ENCODE measurements at regions not wholly inside any gene's neighbourhood (a gene's known extent, or its start where the extent isn't known, plus 50 kb on each side); places are given as distances from the start of the nearest gene placed in this dataset.

DNA sequence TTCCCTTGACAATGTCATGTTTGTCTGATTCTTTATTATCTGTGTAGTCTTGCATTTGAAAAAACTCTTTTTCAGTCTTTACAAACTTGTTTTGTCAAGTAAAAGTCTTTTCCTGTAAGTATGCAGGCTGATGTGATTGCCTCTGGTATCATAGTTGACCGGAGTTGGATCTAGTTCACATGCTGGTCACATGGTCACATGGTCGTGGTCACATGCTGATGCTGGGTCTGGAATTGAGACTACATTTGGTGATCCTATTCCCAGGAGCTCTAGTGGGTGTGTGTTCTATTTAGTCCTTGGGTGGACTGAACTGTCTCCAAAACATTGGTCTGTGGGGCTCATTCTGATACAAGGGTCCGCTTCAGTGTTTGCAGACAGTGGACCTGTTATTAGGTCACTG, 1798.8 kb upstream of the PRR20A start:
- TF ChIP-seq POLR2AphosphoS5 (IDR thresholded peaks at IDR 0.05) (no peak), POLR2A (IDR thresholded peaks at IDR 0.05) (no peak), EP300 (IDR thresholded peaks at IDR 0.05) (no peak)
- TF ChIP-seq, protein P1, sequence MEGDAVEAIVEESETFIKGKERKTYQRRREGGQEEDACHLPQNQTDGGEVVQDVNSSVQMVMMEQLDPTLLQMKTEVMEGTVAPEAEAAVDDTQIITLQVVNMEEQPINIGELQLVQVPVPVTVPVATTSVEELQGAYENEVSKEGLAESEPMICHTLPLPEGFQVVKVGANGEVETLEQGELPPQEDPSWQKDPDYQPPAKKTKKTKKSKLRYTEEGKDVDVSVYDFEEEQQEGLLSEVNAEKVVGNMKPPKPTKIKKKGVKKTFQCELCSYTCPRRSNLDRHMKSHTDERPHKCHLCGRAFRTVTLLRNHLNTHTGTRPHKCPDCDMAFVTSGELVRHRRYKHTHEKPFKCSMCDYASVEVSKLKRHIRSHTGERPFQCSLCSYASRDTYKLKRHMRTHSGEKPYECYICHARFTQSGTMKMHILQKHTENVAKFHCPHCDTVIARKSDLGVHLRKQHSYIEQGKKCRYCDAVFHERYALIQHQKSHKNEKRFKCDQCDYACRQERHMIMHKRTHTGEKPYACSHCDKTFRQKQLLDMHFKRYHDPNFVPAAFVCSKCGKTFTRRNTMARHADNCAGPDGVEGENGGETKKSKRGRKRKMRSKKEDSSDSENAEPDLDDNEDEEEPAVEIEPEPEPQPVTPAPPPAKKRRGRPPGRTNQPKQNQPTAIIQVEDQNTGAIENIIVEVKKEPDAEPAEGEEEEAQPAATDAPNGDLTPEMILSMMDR (IDR thresholded peaks at IDR 0.05) = no peak
- DNase-seq (ENCODE audit: low spot score in 2 of 2) = no peak
- H3K27me3 ChIP-seq = no peaks in the 10 kb centered on the region
- H3K4me3 ChIP-seq = no peak overlapping the region
- H3K36me3 ChIP-seq = no peaks in the 10 kb centered on the region
- no peaks in the 10 kb centered on the region for H3K4me1 ChIP-seq
- WGBS = 77% methylated on average over 3 of the region's 3 CpGs
- H3K27ac ChIP-seq = no peak overlapping the region
- H3K9me3 ChIP-seq = no peaks in the 10 kb centered on the region

DNA sequence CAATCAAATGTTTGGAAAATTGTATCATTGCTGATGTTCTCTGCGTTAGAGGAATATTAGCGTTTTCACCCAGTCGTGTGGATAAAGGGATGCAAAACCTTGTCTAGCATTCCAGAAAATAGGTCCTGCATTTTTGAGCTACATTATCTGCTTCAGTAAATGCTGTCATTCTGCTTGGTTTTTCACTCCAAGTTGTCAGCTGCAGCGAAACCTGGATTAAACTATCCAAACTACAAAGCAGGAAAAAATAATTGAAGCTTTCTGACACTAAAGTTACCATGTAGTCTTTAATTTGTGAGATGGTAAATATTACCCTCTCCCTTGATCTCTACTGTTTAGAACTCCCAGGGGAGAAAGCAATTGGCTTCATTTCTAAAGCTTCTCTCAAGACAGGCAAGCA, 1795.5 kb upstream of the PRR20A start:
- no peak for DNase-seq (ENCODE audit: low spot score in 2 of 2)
- Histone ChIP-seq H3K4me1 (no peaks in the 10 kb centered on the region), H3K27me3 (no peaks in the 10 kb centered on the region), H3K9me3 (peaks cover 3% of the 10 kb centered on the region), H3K36me3 (no peaks in the 10 kb centered on the region), H3K4me3 (no peak overlapping the region), H3K27ac (no peak overlapping the region)
- 82% methylated on average over 4 of the region's 4 CpGs for WGBS
- TF ChIP-seq EP300 (IDR thresholded peaks at IDR 0.05) (no peak), POLR2AphosphoS5 (IDR thresholded peaks at IDR 0.05) (no peak), POLR2A (IDR thresholded peaks at IDR 0.05) (no peak)
- TF ChIP-seq, protein P1 (IDR thresholded peaks at IDR 0.05) = no peak

DNA sequence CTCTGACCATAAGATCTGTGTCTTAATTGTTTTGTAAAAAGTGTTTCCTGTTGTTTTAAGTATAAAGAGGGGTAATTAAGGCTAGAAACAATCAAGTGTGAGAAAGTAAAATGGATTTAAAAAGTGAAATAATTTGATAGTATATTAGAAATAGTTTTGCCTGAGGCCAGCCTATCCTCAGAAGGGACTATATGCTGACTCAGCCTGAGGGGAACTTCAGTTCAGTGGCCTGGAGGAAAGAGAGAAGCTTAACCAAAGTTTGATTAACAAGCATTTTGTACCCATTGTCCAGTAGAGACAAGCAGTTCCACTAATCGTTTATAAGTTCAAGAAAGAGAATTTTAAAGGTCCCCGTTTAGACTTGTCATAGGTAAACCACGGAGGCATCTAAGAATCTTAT, 1793.2 kb upstream of the PRR20A start:
- TF ChIP-seq POLR2A (IDR thresholded peaks at IDR 0.05) (no peak), EP300 (IDR thresholded peaks at IDR 0.05) (no peak), POLR2AphosphoS5 (IDR thresholded peaks at IDR 0.05) (no peak)
- TF ChIP-seq, protein P1 (IDR thresholded peaks at IDR 0.05) = no peak
- 92% methylated on average over 3 of the region's 3 CpGs for WGBS
- no peaks in the 10 kb centered on the region for H3K36me3 ChIP-seq
- H3K4me3 ChIP-seq = no peak overlapping the region
- no peak for DNase-seq (ENCODE audit: low spot score in 2 of 2)
- H3K27ac ChIP-seq = no peak overlapping the region
- H3K9me3 ChIP-seq = peaks cover 3% of the 10 kb centered on the region
- no peaks in the 10 kb centered on the region for H3K4me1 ChIP-seq
- no peaks in the 10 kb centered on the region for H3K27me3 ChIP-seq

DNA sequence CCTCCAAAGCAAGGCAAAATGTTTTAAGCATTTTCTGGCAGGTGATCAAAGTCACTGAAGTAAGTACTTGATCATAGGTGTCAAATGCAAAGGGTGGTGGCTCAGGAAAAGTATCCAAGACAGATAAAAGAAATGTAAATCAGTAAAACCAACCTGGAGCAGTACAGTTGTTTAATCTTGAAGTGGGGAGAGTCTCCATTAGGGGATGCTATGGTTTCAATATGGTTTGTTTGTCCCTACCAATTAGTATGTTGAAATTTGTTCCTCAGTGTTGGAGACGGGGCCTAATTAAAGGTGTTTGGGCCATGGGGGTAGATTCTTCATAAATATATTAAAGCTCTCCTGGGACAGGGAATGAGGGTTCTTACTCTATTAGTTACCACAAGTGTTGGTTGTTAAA, 1781.7 kb upstream of the PRR20A start:
- WGBS = 52% methylated on average over 1 of the region's 1 CpG
- H3K27me3 ChIP-seq = no peaks in the 10 kb centered on the region

DNA sequence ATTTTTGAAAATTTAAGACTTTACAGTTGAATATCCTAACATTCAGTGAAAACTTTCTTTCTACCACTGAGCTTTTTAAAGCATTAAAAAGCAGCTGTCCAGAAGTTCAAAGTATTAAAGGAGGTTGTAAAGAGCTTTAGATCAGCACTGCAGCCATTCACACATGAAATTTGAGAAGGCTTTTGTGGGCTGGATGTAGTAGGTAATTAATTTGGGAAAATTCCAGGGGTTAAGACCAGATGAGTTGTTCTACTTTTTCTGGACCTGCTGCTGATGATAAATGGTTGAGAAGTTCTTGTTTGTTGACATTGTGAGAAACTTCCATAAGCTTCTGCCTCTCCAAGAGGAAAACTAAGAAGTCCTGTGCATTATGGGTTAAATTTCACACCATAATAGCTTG, 1779.6 kb upstream of the PRR20A start:
- Histone ChIP-seq H3K27me3 (no peaks in the 10 kb centered on the region), H3K4me1 (no peaks in the 10 kb centered on the region), H3K36me3 (no peaks in the 10 kb centered on the region), H3K9me3 (no peaks in the 10 kb centered on the region), H3K27ac (no peak overlapping the region), H3K4me3 (no peak overlapping the region)
- TF ChIP-seq POLR2A (IDR thresholded peaks at IDR 0.05) (no peak), EP300 (IDR thresholded peaks at IDR 0.05) (no peak), POLR2AphosphoS5 (IDR thresholded peaks at IDR 0.05) (no peak)
- TF ChIP-seq, protein P1 (IDR thresholded peaks at IDR 0.05) = no peak
- DNase-seq (ENCODE audit: low spot score in 2 of 2) = no peak

More for the DNA sequence above, 1781.7 kb upstream of the PRR20A start:
- Histone ChIP-seq H3K4me3 (no peak overlapping the region), H3K27ac (no peak overlapping the region), H3K4me1 (no peaks in the 10 kb centered on the region), H3K9me3 (no peaks in the 10 kb centered on the region), H3K36me3 (no peaks in the 10 kb centered on the region)
- DNase-seq (ENCODE audit: low spot score in 2 of 2) = no peak
- TF ChIP-seq EP300 (IDR thresholded peaks at IDR 0.05) = no peak

DNA sequence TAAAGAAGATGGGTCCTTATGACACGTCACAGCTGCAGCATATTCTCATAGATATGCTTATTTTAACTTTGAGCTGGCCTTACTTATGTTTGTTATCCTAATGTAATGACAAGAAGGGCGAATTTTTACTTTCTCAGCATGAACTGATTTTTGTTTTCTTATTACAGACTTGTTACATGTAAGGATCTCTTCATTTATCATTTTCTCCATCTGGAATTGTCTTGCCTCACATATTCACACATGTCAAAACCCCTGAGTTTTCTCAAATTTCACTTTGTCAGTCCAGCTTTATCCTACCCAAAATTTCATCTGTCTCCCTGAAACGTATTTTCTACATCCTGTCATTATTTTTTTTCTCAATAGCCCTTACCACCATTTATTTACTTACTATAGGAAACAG, 1774.0 kb upstream of the PRR20A start:
- Histone ChIP-seq H3K27ac (no peak overlapping the region), H3K27me3 (no peaks in the 10 kb centered on the region), H3K9me3 (peaks cover 1% of the 10 kb centered on the region), H3K4me3 (no peak overlapping the region), H3K4me1 (no peaks in the 10 kb centered on the region), H3K36me3 (no peaks in the 10 kb centered on the region)
- no peak for TF ChIP-seq POLR2AphosphoS5 (IDR thresholded peaks at IDR 0.05)
- TF ChIP-seq, protein P1 (IDR thresholded peaks at IDR 0.05) = no peak
- no peak for TF ChIP-seq POLR2A (IDR thresholded peaks at IDR 0.05)
- no peak for TF ChIP-seq EP300 (IDR thresholded peaks at IDR 0.05)
- 57% methylated on average over 3 of the region's 3 CpGs for WGBS
- no peak for DNase-seq (ENCODE audit: low spot score in 2 of 2)

Measured in suprapubic skin (tissue), 4 donors.